Muscle layer of duodenum (tissue), 2 donors: ENCODE measurements at regions not wholly inside any gene's neighbourhood (a gene's known extent, or its start where the extent isn't known, plus 50 kb on each side); places are given as distances from the start of the nearest gene placed in this dataset.

Experiments
- H3K27ac ChIP-seq: one replicate; pipeline ENCODE4 v1.7.0; 2013; ENCODE audit warnings: mild to moderate bottlenecking, low read length
- H3K27me3 ChIP-seq: one replicate; pipeline ENCODE4 v1.7.0; 2013; ENCODE audit warnings: low read depth, mild to moderate bottlenecking, control low read depth, low read length
- H3K36me3 ChIP-seq, 2 donors: one replicate each; pipeline ENCODE4 v1.7.0; 2013; ENCODE audit warnings: low read length in 2 of 2, control low read depth in 1 of 2, mild to moderate bottlenecking in 1 of 2; ENCODE audit not compliant: insufficient read depth in 2 of 2, control insufficient read depth in 1 of 2
- H3K4me1 ChIP-seq, 2 donors: one replicate each; pipeline ENCODE4 v1.7.0; 2013; ENCODE audit warnings: low read length in 2 of 2, mild to moderate bottlenecking in 2 of 2, control low read depth in 1 of 2, moderate library complexity in 1 of 2; ENCODE audit not compliant: insufficient read depth in 2 of 2, control insufficient read depth in 1 of 2
- H3K4me3 ChIP-seq, 2 donors: one replicate each; pipeline ENCODE4 v1.7.0; 2013; ENCODE audit warnings: low read length in 2 of 2, low read depth in 1 of 2, mild to moderate bottlenecking in 1 of 2
- H3K9me3 ChIP-seq, 2 donors: one replicate each; pipeline ENCODE4 v1.7.0; 2013; ENCODE audit warnings: low read length in 2 of 2, control low read depth in 1 of 2, mild to moderate bottlenecking in 1 of 2; ENCODE audit not compliant: control insufficient read depth in 1 of 2
- donor health status: healthy.

- Histone ChIP-seq H3K27me3 (no peaks in the 10 kb centered on the region), H3K9me3 (no peaks in the 10 kb centered on the region), H3K36me3 (no peaks in the 10 kb centered on the region), H3K4me1 (no peaks in the 10 kb centered on the region), H3K4me3 (no peak overlapping the region), H3K27ac (no peak overlapping the region)
These were observed 68.2 kb upstream of the SNRK start for GRCh38 chr3:43218156-43218555.

GRCh38 chr3:43217633-43218032, 68.7 kb upstream of the SNRK start:
- Histone ChIP-seq H3K9me3 (no peaks in the 10 kb centered on the region), H3K4me1 (no peaks in the 10 kb centered on the region), H3K4me3 (no peak overlapping the region), H3K36me3 (no peaks in the 10 kb centered on the region), H3K27me3 (no peaks in the 10 kb centered on the region), H3K27ac (no peak overlapping the region)

GRCh38 chr3:43217206-43217605, 69.1 kb upstream of the SNRK start:
- no peaks in the 10 kb centered on the region for H3K27me3 ChIP-seq
- no peak overlapping the region for H3K27ac ChIP-seq
- H3K36me3 ChIP-seq, result no peaks in the 10 kb centered on the region
- H3K4me1 ChIP-seq, result no peaks in the 10 kb centered on the region
- no peak overlapping the region for H3K4me3 ChIP-seq
- no peaks in the 10 kb centered on the region for H3K9me3 ChIP-seq

GRCh38 chr3:43215663-43216275, 70.6 kb upstream of the SNRK start:
- Histone ChIP-seq H3K9me3 (no peaks in the 10 kb centered on the region), H3K27me3 (no peaks in the 10 kb centered on the region), H3K36me3 (no peaks in the 10 kb centered on the region), H3K4me1 (no peaks in the 10 kb centered on the region), H3K27ac (no peak overlapping the region), H3K4me3 (no peak overlapping the region)

- Histone ChIP-seq H3K27ac (no peak overlapping the region), H3K4me3 (no peak overlapping the region), H3K27me3 (no peaks in the 10 kb centered on the region), H3K36me3 (no peaks in the 10 kb centered on the region), H3K4me1 (no peaks in the 10 kb centered on the region), H3K9me3 (no peaks in the 10 kb centered on the region)
These were observed 71.2 kb upstream of the SNRK start for GRCh38 chr3:43215138-43215537.

GRCh38 chr3:43214616-43215015, 71.7 kb upstream of the SNRK start:
- no peak overlapping the region for H3K4me3 ChIP-seq
- no peaks in the 10 kb centered on the region for H3K4me1 ChIP-seq
- H3K36me3 ChIP-seq, result no peaks in the 10 kb centered on the region
- H3K27me3 ChIP-seq, result no peaks in the 10 kb centered on the region
- H3K9me3 ChIP-seq, result no peaks in the 10 kb centered on the region
- no peak overlapping the region for H3K27ac ChIP-seq

GRCh38 chr3:43213631-43214030, 72.7 kb upstream of the SNRK start:
- no peaks in the 10 kb centered on the region for H3K36me3 ChIP-seq
- H3K9me3 ChIP-seq, result no peaks in the 10 kb centered on the region
- no peak overlapping the region for H3K27ac ChIP-seq
- H3K4me3 ChIP-seq, result no peak overlapping the region
- no peaks in the 10 kb centered on the region for H3K4me1 ChIP-seq
- H3K27me3 ChIP-seq, result no peaks in the 10 kb centered on the region

GRCh38 chr3:43212914-43213611, 73.3 kb upstream of the SNRK start:
- Histone ChIP-seq H3K9me3 (no peaks in the 10 kb centered on the region), H3K27me3 (no peaks in the 10 kb centered on the region), H3K4me1 (no peaks in the 10 kb centered on the region), H3K4me3 (no peak overlapping the region), H3K27ac (no peak overlapping the region), H3K36me3 (no peaks in the 10 kb centered on the region)

GRCh38 chr3:43211681-43212080, 74.7 kb upstream of the SNRK start:
- no peak overlapping the region for H3K27ac ChIP-seq

GRCh38 chr3:43210049-43211027, 76.0 kb upstream of the SNRK start:
- Histone ChIP-seq H3K4me3 (no peak overlapping the region), H3K36me3 (no peaks in the 10 kb centered on the region), H3K9me3 (no peaks in the 10 kb centered on the region), H3K27me3 (no peaks in the 10 kb centered on the region), H3K4me1 (no peaks in the 10 kb centered on the region), H3K27ac (no peak overlapping the region)

More at GRCh38 chr3:43211681-43212080, 74.7 kb upstream of the SNRK start:
- Histone ChIP-seq H3K4me1 (no peaks in the 10 kb centered on the region), H3K4me3 (no peak overlapping the region), H3K9me3 (no peaks in the 10 kb centered on the region), H3K36me3 (no peaks in the 10 kb centered on the region), H3K27me3 (no peaks in the 10 kb centered on the region)

- no peaks in the 10 kb centered on the region for H3K27me3 ChIP-seq
- H3K27ac ChIP-seq, result no peak overlapping the region
- H3K9me3 ChIP-seq, result no peaks in the 10 kb centered on the region
- no peaks in the 10 kb centered on the region for H3K36me3 ChIP-seq
- no peak overlapping the region for H3K4me3 ChIP-seq
- no peaks in the 10 kb centered on the region for H3K4me1 ChIP-seq
These were observed 78.7 kb upstream of the SNRK start for GRCh38 chr3:43207628-43208085.
